Activated CD4-positive, alpha-beta memory T cell treated with anti-CD3 and anti-CD28 coated beads, Interleukin-2, amount 10 ng/mL, durations not matched to agents 7 days and 5 days (primary cell): ENCODE measurements at regions not wholly inside any gene's neighbourhood (a gene's known extent, or its start where the extent isn't known, plus 50 kb on each side); places are given as distances from the start of the nearest gene placed in this dataset.

Experiments
- CTCF ChIA-PET: fragments of 350-600 bp; sonication (Branson Sonifier 250); formaldehyde crosslinking; loops from one replicate; lab custom pipeline; 2021; ENCODE audit warnings: antibody characterized with exemption, inconsistent platforms; lab: Charles Lee
- POLR2A ChIA-PET: fragments of 350-600 bp; sonication (Branson Sonifier 250); formaldehyde crosslinking; loops from one replicate; lab custom pipeline; 2021; ENCODE audit warnings: antibody characterized with exemption; lab: Charles Lee
- DNase-seq: peaks from one replicate; pipeline ENCODE4 v3.0.0-alpha.2; 2020
- H3K27ac Mint-ChIP-seq: one replicate; pipeline ENCODE4 v1.8.0; 2021; ENCODE audit warnings: mild to moderate bottlenecking, mixed read lengths
- H3K27me3 Mint-ChIP-seq: one replicate; pipeline ENCODE4 v1.8.0; 2021; ENCODE audit warnings: mixed read lengths
- H3K36me3 Mint-ChIP-seq: one replicate; pipeline ENCODE4 v1.8.0; 2021; ENCODE audit warnings: low read depth, mixed read lengths
- H3K4me1 Mint-ChIP-seq: one replicate; pipeline ENCODE4 v1.8.0; 2021; ENCODE audit warnings: mixed read lengths
- H3K4me3 Mint-ChIP-seq: one replicate; pipeline ENCODE4 v1.8.0; 2021; ENCODE audit warnings: mild to moderate bottlenecking, mixed read lengths
- H3K9me3 Mint-ChIP-seq: one replicate; pipeline ENCODE4 v1.8.0; 2021; ENCODE audit warnings: mixed read lengths

GRCh38 chr18:33854827-33855139 lies 276.8 kb downstream of the ASXL3 start:
- Mint-ChIP-seq H3K4me3 (no peak overlapping the region), H3K36me3 (no peaks in the 10 kb centered on the region), H3K9me3 (no peaks in the 10 kb centered on the region), H3K27ac (no peak overlapping the region), H3K4me1 (no peaks in the 10 kb centered on the region), H3K27me3 (no peaks in the 10 kb centered on the region)
- CTCF ChIA-PET: no interaction called here
- POLR2A ChIA-PET: no interaction called here
- DNase-seq: no peak

GRCh38 chr18:33854086-33854826 lies 276.2 kb downstream of the ASXL3 start:
- H3K9me3 Mint-ChIP-seq: no peaks in the 10 kb centered on the region
- H3K27ac Mint-ChIP-seq: no peak overlapping the region
- H3K36me3 Mint-ChIP-seq: no peaks in the 10 kb centered on the region
- no peaks in the 10 kb centered on the region for H3K4me1 Mint-ChIP-seq
- H3K4me3 Mint-ChIP-seq: no peak overlapping the region
- ChIA-PET POLR2A (no interaction called here), CTCF (no interaction called here)
- no peaks in the 10 kb centered on the region for H3K27me3 Mint-ChIP-seq
- DNase-seq: no peak

GRCh38 chr18:33853187-33853586 lies 275.2 kb downstream of the ASXL3 start:
- no peaks in the 10 kb centered on the region for H3K4me1 Mint-ChIP-seq
- no peaks in the 10 kb centered on the region for H3K36me3 Mint-ChIP-seq
- ChIA-PET CTCF (no interaction called here), POLR2A (no interaction called here)
- H3K9me3 Mint-ChIP-seq: no peaks in the 10 kb centered on the region
- no peak overlapping the region for H3K27ac Mint-ChIP-seq
- H3K4me3 Mint-ChIP-seq: no peak overlapping the region
- no peak for DNase-seq
- no peaks in the 10 kb centered on the region for H3K27me3 Mint-ChIP-seq

GRCh38 chr18:33851546-33852078 lies 273.6 kb downstream of the ASXL3 start:
- CTCF ChIA-PET: no interaction called here
- H3K9me3 Mint-ChIP-seq: no peaks in the 10 kb centered on the region
- H3K4me1 Mint-ChIP-seq: no peaks in the 10 kb centered on the region

GRCh38 chr18:33849731-33850130 lies 271.7 kb downstream of the ASXL3 start:
- DNase-seq: no peak
- ChIA-PET POLR2A (no interaction called here), CTCF (no interaction called here)
- H3K4me1 Mint-ChIP-seq: no peaks in the 10 kb centered on the region
- H3K27me3 Mint-ChIP-seq: no peaks in the 10 kb centered on the region
- no peak overlapping the region for H3K4me3 Mint-ChIP-seq
- H3K9me3 Mint-ChIP-seq: no peaks in the 10 kb centered on the region
- no peaks in the 10 kb centered on the region for H3K36me3 Mint-ChIP-seq
- H3K27ac Mint-ChIP-seq: no peak overlapping the region

More at GRCh38 chr18:33851546-33852078, 273.6 kb downstream of the ASXL3 start:
- no peak overlapping the region for H3K4me3 Mint-ChIP-seq
- H3K36me3 Mint-ChIP-seq: no peaks in the 10 kb centered on the region
- H3K27me3 Mint-ChIP-seq: no peaks in the 10 kb centered on the region
- DNase-seq: no peak
- POLR2A ChIA-PET: no interaction called here
- no peak overlapping the region for H3K27ac Mint-ChIP-seq

GRCh38 chr18:33844232-33844631 lies 266.2 kb downstream of the ASXL3 start:
- Mint-ChIP-seq H3K4me3 (no peak overlapping the region), H3K36me3 (no peaks in the 10 kb centered on the region), H3K9me3 (no peaks in the 10 kb centered on the region), H3K27me3 (no peaks in the 10 kb centered on the region), H3K27ac (no peak overlapping the region), H3K4me1 (no peaks in the 10 kb centered on the region)
- ChIA-PET POLR2A (no interaction called here), CTCF (no interaction called here)
- DNase-seq: no peak

- no peaks in the 10 kb centered on the region for H3K27me3 Mint-ChIP-seq
- no peaks in the 10 kb centered on the region for H3K4me1 Mint-ChIP-seq
- no peak overlapping the region for H3K4me3 Mint-ChIP-seq
- POLR2A ChIA-PET: no interaction called here
- no peak overlapping the region for H3K27ac Mint-ChIP-seq
- CTCF ChIA-PET: interaction anchor here (0.6 kb wide), 1 partner anchor 60 kb away, joined by 3 read pairs; no protein-coding TSS in a partner anchor
- H3K36me3 Mint-ChIP-seq: no peaks in the 10 kb centered on the region
- H3K9me3 Mint-ChIP-seq: no peaks in the 10 kb centered on the region
- no peak for DNase-seq
Measured at GRCh38 chr18:33841221-33841967, 263.4 kb downstream of the ASXL3 start.

GRCh38 chr18:33840212-33840593 lies 262.2 kb downstream of the ASXL3 start:
- Mint-ChIP-seq H3K4me3 (no peak overlapping the region), H3K27me3 (no peaks in the 10 kb centered on the region), H3K36me3 (no peaks in the 10 kb centered on the region), H3K9me3 (no peaks in the 10 kb centered on the region), H3K4me1 (no peaks in the 10 kb centered on the region), H3K27ac (no peak overlapping the region)
- CTCF ChIA-PET: no interaction called here
- POLR2A ChIA-PET: no interaction called here
- DNase-seq: no peak

GRCh38 chr18:33839452-33840211 lies 261.6 kb downstream of the ASXL3 start:
- ChIA-PET POLR2A (no interaction called here), CTCF (no interaction called here)
- H3K4me3 Mint-ChIP-seq: no peak overlapping the region
- H3K4me1 Mint-ChIP-seq: no peaks in the 10 kb centered on the region
- DNase-seq: no peak
- H3K27ac Mint-ChIP-seq: no peak overlapping the region
- no peaks in the 10 kb centered on the region for H3K27me3 Mint-ChIP-seq
- no peaks in the 10 kb centered on the region for H3K36me3 Mint-ChIP-seq
- H3K9me3 Mint-ChIP-seq: no peaks in the 10 kb centered on the region

- H3K9me3 Mint-ChIP-seq: peaks cover 3% of the 10 kb centered on the region
- POLR2A ChIA-PET: no interaction called here
- DNase-seq: no peak
- CTCF ChIA-PET: no interaction called here
- H3K4me3 Mint-ChIP-seq: no peak overlapping the region
- H3K27ac Mint-ChIP-seq: no peak overlapping the region
- no peaks in the 10 kb centered on the region for H3K36me3 Mint-ChIP-seq
- no peaks in the 10 kb centered on the region for H3K27me3 Mint-ChIP-seq
- no peaks in the 10 kb centered on the region for H3K4me1 Mint-ChIP-seq
Measured at GRCh38 chr18:33838054-33838453, 260.0 kb downstream of the ASXL3 start.

GRCh38 chr18:33837191-33837590 lies 259.2 kb downstream of the ASXL3 start:
- CTCF ChIA-PET: no interaction called here
- POLR2A ChIA-PET: no interaction called here
- Mint-ChIP-seq H3K4me1 (no peaks in the 10 kb centered on the region), H3K27me3 (no peaks in the 10 kb centered on the region), H3K27ac (no peak overlapping the region), H3K36me3 (no peaks in the 10 kb centered on the region), H3K4me3 (no peak overlapping the region), H3K9me3 (peaks cover 3% of the 10 kb centered on the region)
- no peak for DNase-seq

GRCh38 chr18:33836564-33836963 lies 258.5 kb downstream of the ASXL3 start:
- CTCF ChIA-PET: no interaction called here
- Mint-ChIP-seq H3K4me3 (no peak overlapping the region), H3K27me3 (no peaks in the 10 kb centered on the region), H3K36me3 (no peaks in the 10 kb centered on the region), H3K4me1 (no peaks in the 10 kb centered on the region), H3K27ac (no peak overlapping the region), H3K9me3 (peaks cover 5% of the 10 kb centered on the region)
- DNase-seq: no peak
- POLR2A ChIA-PET: no interaction called here

GRCh38 chr18:33835419-33835818 lies 257.4 kb downstream of the ASXL3 start:
- no peaks in the 10 kb centered on the region for H3K27me3 Mint-ChIP-seq
- no peaks in the 10 kb centered on the region for H3K36me3 Mint-ChIP-seq
- peaks cover 6% of the 10 kb centered on the region for H3K9me3 Mint-ChIP-seq

More at GRCh38 chr18:33835419-33835818, 257.4 kb downstream of the ASXL3 start:
- no peak for DNase-seq
- POLR2A ChIA-PET: no interaction called here
- H3K4me1 Mint-ChIP-seq: no peaks in the 10 kb centered on the region
- H3K4me3 Mint-ChIP-seq: no peak overlapping the region
- CTCF ChIA-PET: no interaction called here
- no peak overlapping the region for H3K27ac Mint-ChIP-seq
